ELR (cell line): ENCODE measurements at regions not wholly inside any gene's neighbourhood (a gene's known extent, or its start where the extent isn't known, plus 50 kb on each side); places are given as distances from the start of the nearest gene placed in this dataset.
"Not testable (repeated sequence)": the region's sequence is repeated elsewhere in the genome, so short reads cannot be mapped to it uniquely, and the experiment has no call there.

Experiments
- DNase-seq: peaks from one replicate; pipeline ENCODE4 v3.0.0-alpha.2; 2015; ENCODE audit warnings: low read depth

DNA sequence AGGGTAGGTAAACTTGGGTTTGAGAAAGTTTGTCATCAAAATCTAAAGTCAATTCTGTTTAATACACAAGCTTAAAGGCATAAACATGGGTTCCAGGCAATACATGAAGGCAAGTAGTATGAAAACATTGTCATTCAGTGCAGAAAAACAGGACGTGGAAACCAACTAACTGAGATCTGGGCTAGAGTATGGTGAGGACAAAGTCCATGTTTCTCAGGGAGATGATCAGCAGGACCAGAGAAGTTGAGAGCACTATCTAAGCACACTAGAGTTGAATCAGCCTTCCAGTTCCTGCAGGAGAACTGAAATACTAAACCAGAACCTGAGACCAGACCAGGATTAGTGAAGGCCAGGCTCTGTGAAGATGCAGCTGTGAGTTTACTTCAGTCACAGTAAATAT lies 302.8 kb upstream of the CRIM1 start:
- no peak for DNase-seq

DNA sequence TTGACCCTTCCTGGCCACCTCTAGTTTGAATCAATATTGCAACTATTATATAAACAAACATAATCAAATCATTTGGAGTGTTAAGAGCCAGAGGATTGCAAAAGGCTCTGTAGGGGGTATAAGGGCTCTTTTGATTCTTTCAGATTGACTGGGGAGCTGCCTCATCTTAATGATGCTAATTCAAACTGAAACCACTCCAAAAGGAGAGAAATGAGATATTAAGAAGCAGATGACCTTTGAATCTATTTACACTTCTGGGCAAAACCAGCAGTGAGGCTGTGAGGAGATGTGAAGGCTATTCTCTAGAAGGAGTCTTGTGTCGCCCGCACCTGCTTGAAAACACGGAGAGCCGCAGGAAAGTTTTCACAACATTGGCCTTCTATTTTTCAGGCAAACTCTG lies 311.2 kb upstream of the CRIM1 start:
- DNase-seq: no peak

DNA sequence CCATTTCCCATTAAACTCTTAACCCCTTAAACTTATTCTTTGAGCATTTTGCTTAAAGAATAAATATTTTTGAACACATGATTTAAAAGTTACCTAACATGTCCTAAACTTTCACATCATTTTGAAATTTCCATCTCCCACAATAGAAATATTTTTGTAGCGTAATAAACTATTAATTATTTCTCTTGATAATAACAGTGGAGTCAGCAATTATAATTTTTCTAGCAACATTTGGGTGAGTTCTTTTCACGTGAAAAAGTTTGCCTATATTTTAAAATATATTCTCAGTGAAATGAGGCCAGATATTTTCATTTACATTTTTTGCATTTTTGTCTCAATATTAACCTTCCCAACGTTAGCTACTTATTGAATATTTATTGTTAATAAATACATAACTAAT lies 320.4 kb upstream of the CRIM1 start:
- no peak for DNase-seq

- no peak for DNase-seq
Observed at GRCh38 chr2:36032046-36032445, 323.5 kb upstream of the CRIM1 start.

DNA sequence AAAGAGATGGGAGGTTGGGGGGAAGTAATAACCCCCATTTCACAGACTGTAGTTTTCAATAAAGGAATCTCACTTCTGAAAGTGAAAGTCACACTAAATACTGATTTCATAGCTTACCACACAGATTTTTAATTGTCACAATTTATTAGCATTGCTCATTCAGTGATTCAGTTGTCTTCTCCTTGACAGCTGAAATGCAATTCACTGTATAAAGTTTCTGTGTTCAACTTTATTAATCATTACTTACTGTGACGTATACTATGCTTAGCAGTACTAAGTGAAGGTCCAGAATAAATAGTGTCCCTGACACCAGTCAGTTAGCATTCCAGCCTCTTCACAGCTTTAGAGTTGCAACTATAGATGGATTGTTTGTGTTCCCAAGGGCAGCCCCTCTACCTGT lies 324.1 kb upstream of the CRIM1 start:
- DNase-seq: no peak

DNA sequence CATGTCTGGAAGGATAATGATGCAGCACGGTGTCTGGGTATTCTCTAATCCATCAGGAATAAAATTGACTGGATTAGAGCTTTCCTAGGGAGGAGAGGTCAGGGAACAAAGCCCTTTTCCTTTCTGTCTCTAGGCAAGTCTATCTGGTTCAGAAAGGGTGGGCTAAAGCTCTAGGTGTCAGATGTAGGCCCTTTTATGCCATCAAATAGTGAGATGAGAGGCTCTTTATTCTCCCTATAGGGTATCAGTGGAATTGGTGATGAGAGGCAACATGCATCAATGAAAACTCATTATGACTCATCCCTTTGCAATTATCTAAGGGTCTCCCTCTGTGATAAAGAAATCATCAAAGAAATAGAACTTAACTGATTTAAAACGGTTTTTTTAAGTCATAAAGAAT lies 328.0 kb upstream of the CRIM1 start:
- no peak for DNase-seq

GRCh38 chr2:36013064-36013463 lies 342.5 kb upstream of the CRIM1 start:
- DNase-seq: no peak

- no peak for DNase-seq
Observed at GRCh38 chr2:36006444-36006843, 349.1 kb upstream of the CRIM1 start.

- DNase-seq: no peak
Observed at GRCh38 chr2:36002941-36003340, 352.6 kb upstream of the CRIM1 start.

DNA sequence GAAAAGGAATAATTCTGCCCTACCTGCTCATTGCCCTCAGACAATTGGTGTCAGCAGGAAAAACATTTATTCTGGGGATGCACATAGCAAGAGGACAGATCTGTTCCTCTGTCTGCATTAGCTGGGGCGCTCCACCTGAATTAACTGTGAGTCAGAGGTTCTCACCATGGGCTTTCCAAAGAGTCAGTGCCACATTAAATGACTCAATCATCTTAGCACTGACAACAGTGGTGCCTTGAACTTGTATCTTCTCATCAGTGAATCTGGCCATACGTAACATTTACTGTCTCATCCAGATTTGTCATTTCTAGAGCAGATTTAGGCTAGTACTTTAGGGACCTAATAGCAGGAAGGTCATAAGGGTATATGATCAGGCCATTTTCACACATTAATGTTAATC lies 358.1 kb upstream of the CRIM1 start:
- DNase-seq: peak; percentile 1

GRCh38 chr2:35989503-35989902 lies 366.1 kb upstream of the CRIM1 start:
- DNase-seq: peak; percentile 3

DNA sequence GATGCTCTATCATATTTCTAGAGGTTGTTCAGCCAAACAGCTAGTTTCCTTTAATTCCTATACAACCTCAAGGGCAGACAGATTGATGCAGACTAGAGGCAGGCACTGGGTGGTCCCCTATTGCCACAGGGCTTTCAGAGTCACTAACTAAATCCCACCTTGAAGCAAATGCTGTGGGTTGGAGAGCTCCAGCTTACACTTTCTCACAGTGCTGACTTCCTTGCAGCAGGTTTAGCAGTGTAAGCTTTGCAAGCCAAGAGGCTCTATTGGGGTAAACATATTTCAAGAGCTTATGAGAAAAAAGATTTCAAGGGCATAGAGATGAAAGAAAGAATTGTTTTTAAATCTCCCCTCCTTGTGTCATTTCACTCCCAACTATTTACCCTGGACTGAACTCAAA lies 366.5 kb upstream of the CRIM1 start:
- no peak for DNase-seq

DNA sequence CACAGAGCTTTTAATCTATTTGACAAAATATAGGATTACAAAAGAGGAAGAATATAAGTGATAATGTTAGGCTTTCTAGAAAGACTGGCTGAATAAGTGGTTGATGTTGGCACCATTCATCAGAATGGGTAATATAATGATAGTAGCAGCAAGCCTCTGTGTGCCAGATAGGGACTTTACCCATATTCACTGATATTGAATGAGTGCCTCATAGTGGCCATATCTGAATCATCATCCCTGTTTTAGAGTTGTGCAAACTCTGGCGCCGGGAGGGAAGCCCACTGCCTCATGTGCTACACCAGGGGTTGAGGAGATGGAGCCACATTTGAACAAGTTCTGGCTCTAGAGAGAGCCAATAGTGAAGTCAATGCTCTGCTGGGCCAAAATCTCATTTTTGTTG lies 368.7 kb upstream of the CRIM1 start:
- DNase-seq: no peak

DNA sequence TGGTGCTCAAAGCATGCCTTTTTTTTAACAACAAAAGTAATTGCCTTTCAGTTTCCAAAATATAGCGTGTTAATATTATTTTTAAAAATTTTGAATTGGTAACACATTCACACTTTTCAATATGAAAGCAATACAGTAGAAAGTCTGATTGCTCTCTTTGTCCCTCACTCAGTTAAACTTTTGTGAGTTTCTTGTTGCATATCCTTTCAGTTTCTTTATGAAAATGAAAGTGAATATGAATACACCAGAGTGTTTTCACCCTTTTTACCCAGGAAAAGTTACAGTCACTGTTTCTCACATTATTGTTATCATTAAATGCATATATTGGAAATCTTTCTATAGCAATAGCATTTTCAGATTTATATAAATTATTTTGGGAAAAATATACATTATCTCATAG lies 377.4 kb upstream of the CRIM1 start:
- no peak for DNase-seq

DNA sequence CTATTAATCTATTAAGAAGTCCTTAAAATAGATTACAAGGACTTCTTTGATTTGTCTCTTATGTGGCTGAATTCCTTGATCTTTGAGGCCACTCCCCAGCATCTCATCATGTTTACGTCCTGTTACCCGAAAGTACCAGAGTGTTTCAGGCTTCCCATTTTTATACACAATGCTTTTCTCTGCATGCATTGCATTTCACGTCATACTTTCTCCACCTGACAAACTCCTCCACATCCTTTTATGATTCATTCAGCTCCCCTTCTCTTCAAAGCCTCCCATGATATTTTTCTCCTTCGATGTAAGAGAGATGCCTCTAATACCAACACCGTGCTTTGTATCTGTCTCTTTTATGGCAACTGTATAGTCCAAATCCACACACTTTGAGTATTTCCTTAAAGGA lies 379.0 kb upstream of the CRIM1 start:
- DNase-seq: no peak

DNA sequence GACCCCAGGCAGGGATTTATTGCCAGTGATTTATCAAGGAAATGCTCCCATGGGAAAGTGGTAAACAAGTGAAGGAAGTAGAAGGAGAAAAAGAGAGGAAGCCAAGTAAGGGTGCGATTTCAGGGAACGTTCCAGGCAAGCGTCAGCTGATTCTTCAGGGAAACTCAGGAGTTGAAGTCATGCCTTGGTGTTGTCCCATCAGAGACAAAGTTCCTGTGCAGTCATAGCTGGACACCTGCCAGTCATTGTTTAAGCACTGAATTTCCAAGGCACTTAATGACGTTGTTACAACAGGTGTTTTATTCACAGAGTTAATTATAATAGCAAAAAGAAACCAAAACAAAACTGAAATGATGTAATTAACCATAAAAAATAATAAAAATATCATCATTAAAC lies 381.8 kb upstream of the CRIM1 start:
- DNase-seq: no peak

DNA sequence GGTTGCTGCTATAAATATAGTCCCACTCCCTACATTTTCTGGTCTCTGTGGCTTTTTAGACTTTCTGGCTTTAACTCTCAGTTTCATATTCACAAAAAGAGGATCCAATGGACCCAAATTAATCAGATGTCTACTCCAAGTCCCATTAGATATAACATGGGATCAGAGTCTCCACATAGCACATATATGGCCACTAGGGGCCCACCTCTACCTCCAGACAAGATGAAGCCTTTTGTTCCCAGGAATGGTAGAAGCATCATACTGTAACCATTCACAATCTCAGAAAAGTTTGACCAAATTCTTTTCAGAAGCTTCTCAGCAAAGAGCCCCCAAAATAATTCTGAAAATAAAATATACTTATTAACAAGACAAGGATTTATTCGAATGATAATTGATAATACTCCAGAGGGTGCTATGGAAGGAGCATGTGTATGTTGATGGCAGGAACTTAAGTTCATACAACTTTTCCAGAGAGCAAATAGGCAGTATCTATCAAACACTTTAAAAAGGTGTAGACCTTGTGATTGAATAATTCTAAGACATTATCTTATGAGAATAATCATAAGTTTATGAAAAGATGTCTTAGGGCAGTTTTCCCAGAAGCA lies 382.3 kb upstream of the CRIM1 start:
- DNase-seq: peak; percentile 46

- DNase-seq: peak; percentile 2
Observed at GRCh38 chr2:35963824-35964223, 391.8 kb upstream of the CRIM1 start.

- DNase-seq: no peak
Observed at GRCh38 chr2:35963357-35963756, 392.2 kb upstream of the CRIM1 start.

GRCh38 chr2:35962585-35963146 lies 392.9 kb upstream of the CRIM1 start:
- DNase-seq: no peak

- no peak for DNase-seq
Observed at GRCh38 chr2:35960596-35960995, 395.0 kb upstream of the CRIM1 start.

- not testable (repeated sequence) for DNase-seq
Observed at GRCh38 chr2:35957053-35957452, 398.5 kb upstream of the CRIM1 start.

- DNase-seq: no peak
Observed at GRCh38 chr2:35946478-35946877, 409.1 kb upstream of the CRIM1 start.

GRCh38 chr2:35938838-35939237 lies 416.7 kb upstream of the CRIM1 start:
- DNase-seq: no peak

DNA sequence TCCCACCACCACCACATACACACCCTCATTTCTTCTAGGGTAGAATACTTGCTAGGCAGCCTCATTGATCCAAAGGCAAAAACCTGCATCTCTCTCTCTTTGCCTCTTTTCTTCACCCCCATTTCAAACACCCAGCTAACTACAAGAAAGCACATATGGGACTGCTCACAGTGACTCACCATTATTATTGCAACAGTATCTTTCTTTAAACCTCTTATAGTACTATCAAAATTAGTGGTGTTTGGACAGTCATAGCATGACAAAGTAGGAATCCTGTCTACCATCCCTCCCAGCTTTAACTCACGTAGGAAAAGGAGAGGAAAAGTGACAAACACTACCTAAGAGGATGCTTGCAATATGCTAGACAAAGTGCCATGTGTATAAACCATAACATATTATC lies 422.5 kb upstream of the CRIM1 start:
- peak; percentile 2 for DNase-seq
